HG02610 (cell line): ENCODE measurements at regions not wholly inside any gene's neighbourhood (a gene's known extent, or its start where the extent isn't known, plus 50 kb on each side); places are given as distances from the start of the nearest gene placed in this dataset.
"Not testable (repeated sequence)": the region's sequence is repeated elsewhere in the genome, so short reads cannot be mapped to it uniquely, and the experiment has no call there.

Experiments
- ATAC-seq: cut with Tn5 transposase; IDR thresholded peaks from one replicate; pipeline ENCODE4 v1.9.1; 2021; ENCODE audit warnings: mild to moderate bottlenecking, moderate library complexity; ENCODE audit not compliant: unreplicated experiment

DNA sequence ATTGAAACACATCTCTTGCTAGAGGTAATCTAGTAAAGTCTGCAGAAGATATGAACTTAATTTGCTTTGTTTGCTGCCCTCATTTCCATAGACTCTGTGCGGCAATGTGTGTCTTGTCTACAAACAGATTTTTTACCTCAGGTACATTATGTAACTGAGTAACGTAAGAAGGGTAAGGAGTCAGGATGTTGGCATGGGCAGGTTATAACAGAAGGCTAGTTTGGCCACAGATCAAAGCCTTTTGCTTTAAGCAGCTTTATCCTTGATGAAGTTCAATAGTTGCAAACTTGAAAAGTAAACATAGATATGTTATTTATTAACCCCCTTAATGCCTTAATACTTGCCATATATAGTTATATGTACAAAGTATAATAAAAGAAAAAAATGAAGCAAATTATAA, 391.6 kb upstream of the FKBP1C start:
- ATAC-seq: no peak

DNA sequence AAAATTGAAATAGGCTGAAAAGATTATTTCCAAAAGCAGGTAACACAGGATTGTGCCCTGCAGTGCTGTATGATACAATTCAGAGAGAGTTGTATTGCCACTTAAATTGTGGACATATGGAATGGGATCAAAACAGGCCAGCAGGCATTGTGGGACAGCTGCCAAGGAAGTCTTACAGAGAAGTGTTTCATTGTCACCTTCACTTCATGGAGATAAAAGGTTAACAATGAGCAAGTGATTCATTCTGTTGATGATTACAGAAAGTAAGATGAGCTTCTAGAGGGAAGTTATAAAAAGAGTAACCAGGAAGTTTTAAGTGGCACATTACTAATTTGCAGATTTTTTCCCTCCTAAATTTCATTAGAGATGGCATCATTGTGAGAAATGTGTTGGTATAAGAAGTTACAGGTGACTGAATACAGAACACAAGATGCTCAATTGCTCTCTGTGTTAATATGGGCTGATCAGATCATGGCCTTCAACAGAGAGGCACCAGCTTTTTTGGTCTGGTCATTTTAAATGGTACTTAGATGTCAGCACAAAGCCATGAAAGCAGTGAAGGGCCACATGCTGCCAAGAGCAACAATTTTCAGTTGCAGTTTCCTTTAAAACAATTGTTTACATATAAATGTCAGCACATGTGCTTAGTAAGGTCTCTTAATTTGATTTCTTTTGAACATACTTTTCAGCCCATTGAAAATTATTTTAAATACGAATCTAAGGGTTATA, 402.5 kb upstream of the FKBP1C start:
- ATAC-seq: no peak

DNA sequence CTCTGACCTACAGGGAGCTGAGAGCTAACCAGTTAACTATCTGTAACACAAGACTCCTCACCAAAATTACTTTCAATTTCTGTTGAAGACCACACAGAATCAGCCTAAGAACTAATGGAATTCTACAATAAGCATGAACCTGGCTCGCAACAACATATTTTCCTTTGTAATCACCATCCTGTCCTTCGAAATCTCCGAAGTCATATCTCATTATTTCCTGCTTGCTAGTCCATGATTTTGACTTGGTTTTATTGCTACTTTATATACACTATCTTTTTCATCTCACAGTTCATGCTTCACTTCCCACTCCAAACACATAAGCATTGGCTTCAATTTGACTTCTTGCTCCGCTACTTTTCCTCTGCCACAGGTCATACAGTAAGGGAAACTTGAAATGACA, 405.8 kb upstream of the FKBP1C start:
- ATAC-seq: no peak

DNA sequence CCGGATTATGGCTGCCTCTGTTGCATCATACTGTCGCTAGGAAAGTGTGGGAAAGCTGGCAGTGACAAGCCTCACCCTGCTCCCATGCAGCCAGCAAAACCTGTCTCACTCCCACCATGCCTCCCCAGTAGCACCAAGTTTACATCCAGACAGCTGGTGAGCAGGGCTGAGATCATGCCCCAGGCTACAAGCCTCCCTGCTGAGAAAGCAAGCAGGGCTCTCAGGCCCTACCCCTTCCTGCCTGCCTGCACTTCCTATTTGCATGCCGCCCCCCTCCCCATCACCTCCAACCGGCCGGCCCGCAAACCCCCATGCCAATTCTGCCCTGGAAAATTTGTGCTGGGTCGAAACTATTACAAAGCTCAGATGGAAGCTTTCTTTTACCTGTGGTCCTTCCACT, 408.2 kb upstream of the FKBP1C start:
- no peak for ATAC-seq

DNA sequence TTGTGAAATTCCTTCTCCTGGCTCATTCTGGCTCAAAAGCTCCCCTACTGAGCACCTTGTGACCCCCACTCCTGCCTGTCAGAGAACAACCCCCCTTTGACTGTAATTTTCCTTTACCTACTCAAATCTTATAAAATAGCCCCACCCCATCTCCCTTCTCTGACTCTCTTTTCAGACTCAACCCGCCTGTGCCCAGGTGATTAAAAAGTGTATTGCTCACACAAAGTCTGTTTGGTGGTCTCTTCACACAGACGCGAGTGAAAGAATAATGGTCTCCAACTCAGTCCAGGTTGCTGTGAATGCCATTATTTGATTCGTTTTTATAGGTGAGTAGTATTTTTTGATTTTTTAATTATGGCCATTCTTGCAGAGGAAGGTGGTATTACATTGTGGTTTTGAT, 414.1 kb upstream of the FKBP1C start:
- no peak for ATAC-seq

DNA sequence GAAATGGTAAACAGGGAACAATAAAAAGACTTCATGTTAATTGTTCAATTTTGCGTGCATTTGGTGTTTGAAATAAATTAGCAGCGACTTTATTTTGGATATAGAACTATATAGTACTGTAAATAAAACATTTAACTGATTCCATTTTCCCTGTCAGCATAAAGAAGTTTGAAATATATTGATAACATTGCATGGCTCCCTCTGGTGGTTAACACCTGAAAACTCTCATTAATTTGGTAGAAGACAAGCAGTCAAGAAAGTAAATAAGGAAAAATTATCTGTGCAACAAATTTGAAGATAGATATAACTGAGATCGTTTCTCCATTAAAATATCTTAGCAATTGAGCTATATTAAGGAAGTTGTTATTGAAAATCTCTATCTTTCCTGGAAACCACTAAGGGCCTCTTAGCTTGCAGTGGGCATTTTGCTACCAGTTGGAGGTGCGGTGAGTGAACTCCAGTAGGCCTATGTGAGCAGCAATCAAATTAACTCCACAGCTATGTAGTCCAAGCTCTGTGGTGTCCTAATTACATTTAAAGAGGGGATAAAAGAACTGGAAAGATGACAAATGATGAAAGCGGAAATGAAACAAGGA, 435.7 kb upstream of the FKBP1C start:
- ATAC-seq: no peak

DNA sequence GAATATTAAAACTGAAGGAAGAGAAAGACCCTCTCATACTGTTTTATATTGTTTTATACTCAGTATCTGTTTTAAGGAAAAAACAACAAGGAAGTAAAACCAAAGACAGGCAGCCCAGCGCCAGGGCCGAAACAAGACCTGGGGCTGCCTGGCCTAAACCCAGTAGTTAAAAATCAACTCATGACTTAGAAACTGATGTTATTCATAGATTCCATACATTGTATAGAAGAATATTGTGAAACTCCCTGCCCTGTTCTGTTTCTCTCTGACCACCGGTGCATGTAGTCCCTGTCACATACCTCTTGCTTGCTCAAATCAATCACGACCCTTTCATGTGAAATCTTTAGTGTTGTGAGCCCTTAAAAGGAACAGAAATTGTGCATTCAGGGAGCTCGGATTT, 445.1 kb upstream of the FKBP1C start:
- ATAC-seq: not testable (repeated sequence)

DNA sequence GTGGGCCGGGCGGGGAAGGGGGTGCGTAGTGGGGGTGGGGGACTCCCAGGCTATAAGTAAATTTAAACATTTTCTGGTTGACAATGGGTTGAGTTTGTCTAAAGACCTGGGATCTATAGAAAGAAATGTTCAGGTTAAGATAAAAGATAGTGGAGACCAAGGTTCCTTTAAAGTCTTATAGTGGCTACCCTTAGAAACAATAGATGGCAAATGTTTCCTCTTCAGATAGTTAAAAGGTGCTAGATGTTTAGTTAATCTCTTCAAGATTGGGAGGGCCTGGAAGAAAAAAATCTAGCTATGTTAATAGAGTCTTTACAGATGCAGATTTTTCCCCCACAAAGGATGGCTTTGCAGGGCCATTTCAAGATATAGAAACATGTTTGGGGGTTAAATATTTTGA, 446.4 kb upstream of the FKBP1C start:
- ATAC-seq: no peak

DNA sequence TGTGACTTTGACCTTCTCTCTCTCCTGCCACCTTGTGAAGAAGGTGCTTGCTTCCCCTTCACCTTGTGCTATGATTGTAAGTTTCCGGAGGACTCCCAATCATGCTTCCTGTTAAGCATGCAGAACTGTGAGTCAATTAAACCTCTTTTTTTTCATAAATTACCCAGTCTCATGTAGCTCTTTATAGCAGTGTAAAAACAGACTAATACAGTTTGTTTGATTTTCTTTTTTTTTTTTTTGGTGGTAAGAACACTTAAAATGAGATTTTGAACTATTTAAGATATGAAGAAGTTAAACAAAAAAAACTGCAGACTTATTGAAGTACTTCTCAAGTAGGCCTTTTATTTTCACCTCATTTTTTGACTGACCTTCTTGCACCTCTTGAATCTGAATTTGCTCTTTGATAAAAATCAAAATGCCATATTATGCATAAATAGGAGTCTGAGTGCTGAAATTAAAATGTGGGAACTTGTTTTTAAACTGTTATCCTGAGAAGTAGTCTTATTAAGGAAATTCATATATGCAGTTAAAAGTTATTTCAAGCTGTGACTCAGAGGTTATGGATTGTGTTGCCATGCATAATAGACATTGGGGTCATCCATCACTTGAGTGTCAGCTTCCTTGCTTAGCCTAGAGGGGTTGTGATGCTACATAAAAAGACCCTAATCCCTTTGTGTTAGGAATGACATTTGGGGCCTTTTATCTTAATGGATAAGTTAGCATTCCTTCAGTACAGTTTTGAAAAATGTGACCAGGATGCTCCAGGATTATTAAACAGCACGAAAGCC, 447.9 kb upstream of the FKBP1C start:
- ATAC-seq: no peak

DNA sequence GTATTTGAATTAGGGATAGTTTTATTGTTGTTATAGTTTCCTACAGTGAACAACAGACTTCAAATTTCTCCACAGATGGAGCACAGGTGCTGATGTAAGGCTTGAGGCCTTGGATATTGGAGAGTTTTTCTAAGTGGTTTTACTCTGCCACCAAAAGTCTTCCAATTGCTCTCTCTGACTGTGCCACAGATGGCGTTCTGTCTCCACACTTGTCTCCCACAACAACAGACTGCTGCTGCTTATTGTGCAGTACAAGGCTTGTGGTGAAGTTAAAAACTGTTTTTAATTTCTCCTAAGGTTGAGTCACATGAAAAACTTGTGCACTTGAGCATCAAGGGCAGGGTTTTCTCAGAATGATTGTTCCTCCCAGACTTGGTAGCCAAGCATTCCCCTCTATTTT, 460.9 kb upstream of the KHDRBS2 start:
- no peak for ATAC-seq

DNA sequence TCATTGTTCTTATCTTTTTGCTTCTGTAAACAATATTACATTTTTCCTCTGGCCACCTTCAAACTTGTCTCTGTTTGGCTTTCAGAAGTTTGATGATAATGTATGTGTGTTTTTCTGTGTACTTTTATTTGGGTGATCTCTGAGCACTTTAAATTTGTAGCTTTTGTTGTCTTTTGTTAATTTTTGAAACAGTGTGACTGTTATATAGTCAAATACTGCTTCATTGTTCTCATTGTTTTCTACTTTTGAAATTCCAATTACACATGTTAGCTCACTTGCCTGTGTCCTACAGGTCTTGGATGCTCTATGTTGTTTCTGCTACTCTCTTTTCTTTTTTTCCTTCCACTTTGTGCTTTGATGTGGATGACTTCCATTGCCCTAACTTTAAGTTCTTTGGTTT, 460.1 kb upstream of the KHDRBS2 start:
- no peak for ATAC-seq

DNA sequence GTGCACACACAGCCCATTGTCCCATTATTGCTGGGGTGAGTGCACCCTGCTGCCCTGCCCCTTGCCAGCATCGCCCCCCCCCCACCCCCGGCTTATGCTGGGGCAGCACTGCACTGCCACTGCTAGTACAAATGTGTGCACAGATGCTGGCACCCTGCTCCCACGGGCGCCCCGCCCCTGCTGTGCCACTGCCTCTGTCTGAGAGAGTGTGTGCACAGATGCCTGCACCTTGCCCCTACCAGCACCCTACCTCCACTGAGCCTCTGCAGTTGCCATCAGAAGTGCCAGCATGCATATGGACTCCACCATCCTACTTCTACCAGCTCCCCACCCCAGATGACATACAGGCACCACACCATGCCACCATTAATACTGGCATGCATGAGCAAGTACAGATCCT, 454.6 kb upstream of the KHDRBS2 start:
- ATAC-seq: no peak

DNA sequence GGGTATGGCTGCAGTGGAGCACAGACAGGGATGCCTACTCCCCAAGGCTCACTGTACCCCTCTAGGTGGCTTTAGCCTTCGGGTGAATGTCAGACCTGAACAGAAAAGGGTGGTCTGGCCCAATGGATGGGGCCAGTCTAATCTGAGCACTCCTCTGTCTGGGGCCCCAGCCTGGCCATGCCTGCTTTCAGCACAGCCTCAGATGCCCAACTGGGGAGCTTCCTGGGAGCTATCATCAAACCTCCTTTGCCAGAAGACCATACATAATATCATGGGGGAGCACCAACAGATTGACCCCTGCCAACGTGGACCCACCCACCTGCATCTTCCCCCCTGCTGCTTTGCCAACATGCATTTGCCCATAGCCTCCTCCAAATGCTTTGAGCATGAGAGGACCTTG, 454.1 kb upstream of the KHDRBS2 start:
- no peak for ATAC-seq

DNA sequence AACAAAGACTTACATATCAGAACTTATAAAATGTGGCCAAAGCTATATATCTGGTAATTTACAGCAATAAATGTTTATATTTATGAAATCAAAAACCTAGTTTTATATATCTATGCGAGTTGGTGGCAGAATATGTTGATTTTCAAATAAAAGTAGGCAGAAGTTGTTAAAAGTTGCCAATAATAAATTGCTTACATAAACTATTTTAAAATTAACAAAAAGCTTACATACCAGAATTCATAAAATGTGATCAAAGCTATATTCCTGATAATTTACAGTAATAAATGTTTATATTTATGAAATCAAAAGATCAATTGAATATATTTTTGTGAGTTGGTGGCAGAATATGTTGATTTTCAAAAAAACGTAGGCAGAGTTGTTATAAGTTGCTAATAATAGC, 451.8 kb upstream of the KHDRBS2 start:
- ATAC-seq: no peak

DNA sequence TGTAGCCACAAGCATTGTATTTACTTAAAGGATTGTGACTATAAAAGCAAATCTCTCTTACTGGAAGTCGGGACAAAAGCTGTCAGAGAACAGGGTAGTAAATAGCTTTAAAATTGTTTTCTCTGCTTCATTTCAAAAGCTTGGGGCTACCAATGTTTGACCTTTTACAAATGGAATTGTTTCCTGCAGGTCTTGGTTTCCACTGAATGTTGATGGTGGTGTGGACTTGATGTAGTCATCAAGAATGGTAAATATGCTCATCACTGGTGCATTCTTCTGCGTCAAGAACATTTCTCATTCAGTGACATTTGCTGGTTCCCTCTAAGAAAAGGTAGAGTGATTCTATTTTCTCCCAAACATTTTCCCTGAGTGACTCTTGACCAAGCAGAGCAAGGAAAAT, 435.4 kb upstream of the KHDRBS2 start:
- ATAC-seq: no peak

DNA sequence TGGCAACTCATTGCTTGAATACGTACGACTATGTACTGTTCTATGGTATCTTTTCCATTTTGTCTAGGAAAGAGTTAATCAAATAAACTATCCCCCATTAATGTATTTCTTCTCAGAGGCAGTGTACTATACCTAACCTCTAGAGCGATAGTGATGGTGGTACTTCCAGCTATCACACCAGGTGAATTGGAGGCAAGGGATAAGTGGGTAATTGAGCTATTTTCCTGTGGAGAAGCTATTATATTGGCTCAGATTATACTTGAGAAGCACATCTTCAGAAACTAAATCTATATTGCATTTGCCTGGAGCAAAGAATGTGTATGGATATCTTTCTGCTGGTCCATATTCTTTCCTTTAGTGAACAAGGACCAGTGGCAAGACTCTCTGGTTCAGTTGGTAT, 430.7 kb upstream of the KHDRBS2 start:
- no peak for ATAC-seq

DNA sequence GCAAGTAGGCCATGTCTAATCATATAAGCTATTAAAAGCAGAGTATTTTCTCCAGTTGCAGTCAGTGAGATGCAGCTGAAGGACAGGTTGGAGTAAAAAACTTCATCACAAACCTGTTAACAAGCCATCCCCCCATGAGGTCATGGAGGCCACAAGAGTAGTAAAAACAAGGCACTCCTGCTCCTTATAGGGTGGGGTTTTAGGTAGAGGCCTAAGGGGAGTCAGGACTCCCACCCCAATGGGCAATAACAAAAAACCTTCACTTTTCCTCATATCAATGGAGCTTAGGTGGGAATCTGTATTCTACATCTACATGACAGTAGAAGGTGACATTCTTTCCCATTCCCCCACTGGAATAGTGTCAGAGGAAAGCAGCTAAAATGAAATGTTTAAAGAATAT, 428.1 kb upstream of the KHDRBS2 start:
- ATAC-seq: no peak

DNA sequence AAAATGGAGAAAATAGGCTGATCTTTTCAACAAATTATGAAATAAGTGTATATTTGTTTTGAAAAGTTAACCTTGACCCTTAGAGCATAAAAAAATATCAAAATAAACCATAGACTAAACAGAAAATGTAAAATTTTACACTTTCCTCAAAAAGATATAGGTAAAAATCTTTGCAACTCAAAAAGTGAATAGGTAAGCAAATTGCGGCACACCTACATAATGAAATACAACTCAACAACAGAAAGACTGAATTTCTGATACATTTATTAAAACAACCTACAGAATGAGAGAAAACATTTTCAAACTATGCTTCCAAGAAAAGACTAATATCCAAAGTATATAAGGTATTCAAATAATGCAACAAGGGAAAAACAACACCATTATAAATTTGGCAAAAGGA, 425.7 kb upstream of the KHDRBS2 start:
- ATAC-seq: no peak

DNA sequence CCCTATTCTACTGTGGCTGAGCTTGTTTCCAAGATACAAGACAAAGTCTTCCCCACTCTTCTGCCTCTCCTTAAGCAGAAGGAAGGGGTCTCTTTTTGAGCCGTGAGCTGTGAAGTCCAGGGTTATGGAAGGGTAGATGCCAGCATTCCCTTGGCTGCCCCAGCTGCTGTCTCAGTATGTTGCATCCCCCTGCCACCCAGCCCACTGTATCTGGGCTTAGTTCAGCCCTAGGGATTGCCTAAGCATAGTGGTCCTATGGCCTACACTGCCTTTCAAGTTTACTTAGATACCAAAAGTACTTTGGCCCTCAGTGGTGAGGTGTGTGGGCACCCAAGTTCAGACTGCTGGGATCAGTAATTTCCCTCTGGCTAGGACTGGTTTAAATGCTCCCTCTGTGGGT, 421.9 kb upstream of the KHDRBS2 start:
- no peak for ATAC-seq

DNA sequence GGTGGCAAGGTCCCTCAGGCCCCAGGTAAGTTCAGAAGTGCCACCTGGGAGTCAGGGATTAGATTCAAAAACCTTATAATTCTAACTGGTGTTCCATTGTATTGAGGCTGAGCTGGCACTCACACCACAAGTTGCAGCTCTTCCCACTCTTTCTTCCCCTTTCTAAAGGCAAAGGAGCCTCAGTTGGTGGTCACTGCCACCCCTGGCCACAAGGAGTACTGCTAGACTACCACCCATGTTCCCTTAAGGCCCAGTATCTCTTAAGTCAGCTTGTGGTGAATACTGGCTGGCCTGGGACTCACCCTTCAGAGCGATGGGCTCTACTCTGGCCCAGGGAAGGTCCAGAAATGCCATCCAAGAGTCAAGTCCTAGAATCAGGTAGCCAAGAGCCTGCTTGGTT, 421.1 kb upstream of the KHDRBS2 start:
- ATAC-seq: no peak

DNA sequence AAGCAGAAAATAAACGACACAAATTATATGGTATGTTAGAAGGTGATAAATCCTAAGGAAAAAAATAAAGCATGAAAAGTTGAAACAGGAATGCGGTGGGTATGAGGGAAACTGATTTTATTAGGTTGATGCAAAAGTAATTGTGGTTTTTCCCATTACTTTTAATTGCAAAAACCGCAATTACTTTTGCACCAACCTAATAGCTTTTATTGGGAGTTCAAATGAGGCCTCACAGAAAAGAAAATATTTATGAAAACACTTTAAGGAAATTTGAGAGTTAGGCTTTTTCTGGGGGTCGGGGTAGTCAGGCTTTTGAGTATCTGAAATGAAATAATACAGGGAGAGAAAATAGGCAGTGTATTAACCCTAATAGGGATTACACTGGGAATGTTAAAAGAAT, 397.0 kb upstream of the KHDRBS2 start:
- no peak for ATAC-seq

DNA sequence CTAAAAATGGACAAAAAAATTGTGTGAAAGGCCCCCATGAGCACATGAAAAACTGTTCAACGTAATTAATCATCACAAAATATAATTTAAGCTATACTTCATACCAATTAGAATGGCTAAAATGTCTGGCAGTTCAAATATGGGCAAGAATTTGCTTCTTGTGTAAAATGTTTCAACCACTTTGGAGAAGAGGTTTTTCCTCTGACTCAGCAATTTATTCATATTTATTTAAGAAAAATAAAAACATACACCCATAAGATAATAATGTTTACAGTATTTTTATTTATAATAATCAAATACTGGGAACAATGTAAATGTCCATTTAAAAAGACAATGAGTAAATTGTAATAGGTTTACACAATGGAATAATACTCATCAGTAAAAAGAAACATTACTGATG, 395.1 kb upstream of the KHDRBS2 start:
- ATAC-seq: no peak
